ENCODE measurements at regions not wholly inside any gene's neighbourhood (a gene's known extent, or its start where the extent isn't known, plus 50 kb on each side); places are given as distances from the start of the nearest gene placed in this dataset.

GRCh38 chr10:83166344-83166743 is 973.0 kb upstream of the GHITM start:
- no peak for DNase-seq

GRCh38 chr10:83167081-83167480 is 972.2 kb upstream of the GHITM start:
- DNase-seq: no peak

GRCh38 chr10:83176901-83177300 is 962.4 kb upstream of the GHITM start:
- DNase-seq: no peak

GRCh38 chr10:83178526-83178925 is 960.8 kb upstream of the GHITM start:
- DNase-seq: no peak

- DNase-seq: no peak
These were observed 959.9 kb upstream of the GHITM start for GRCh38 chr10:83179371-83179770.

- no peak for DNase-seq
These were observed 957.2 kb upstream of the GHITM start for GRCh38 chr10:83182076-83182475.

GRCh38 chr10:83184641-83185040 is 954.7 kb upstream of the GHITM start:
- no peak for DNase-seq

- DNase-seq: no peak
These were observed 948.7 kb upstream of the GHITM start for GRCh38 chr10:83190614-83191013.

- no peak for DNase-seq
These were observed 946.3 kb upstream of the GHITM start for GRCh38 chr10:83193026-83193425.

GRCh38 chr10:83195021-83195420 is 944.3 kb upstream of the GHITM start:
- no peak for DNase-seq

GRCh38 chr10:83199374-83199773 is 939.9 kb upstream of the GHITM start:
- DNase-seq: no peak

- no peak for DNase-seq
These were observed 933.4 kb upstream of the GHITM start for GRCh38 chr10:83205861-83206260.

GRCh38 chr10:83212632-83213334 is 926.5 kb upstream of the GHITM start:
- no peak for DNase-seq

- no peak for DNase-seq
These were observed 925.2 kb upstream of the GHITM start for GRCh38 chr10:83214136-83214535.

GRCh38 chr10:83218205-83218604 is 921.1 kb upstream of the GHITM start:
- no peak for DNase-seq

- no peak for DNase-seq
These were observed 917.0 kb upstream of the GHITM start for GRCh38 chr10:83222300-83222699.

- no peak for DNase-seq
These were observed 916.2 kb upstream of the GHITM start for GRCh38 chr10:83222832-83223742.

GRCh38 chr10:83225781-83226180 is 913.5 kb upstream of the GHITM start:
- no peak for DNase-seq

GRCh38 chr10:83229991-83230390 is 909.3 kb upstream of the GHITM start:
- DNase-seq: no peak

GRCh38 chr10:83233691-83234090 is 905.6 kb upstream of the GHITM start:
- no peak for DNase-seq

GRCh38 chr10:83248106-83248631 is 891.1 kb upstream of the GHITM start:
- no peak for DNase-seq

GRCh38 chr10:83250396-83250795 is 888.9 kb upstream of the GHITM start:
- no peak for DNase-seq

- DNase-seq: no peak
These were observed 887.1 kb upstream of the GHITM start for GRCh38 chr10:83252169-83252568.

- no peak for DNase-seq
These were observed 886.7 kb upstream of the GHITM start for GRCh38 chr10:83252596-83252995.

Measured in SHP77 treated with DMSO at 0.1 percent for 48 hours (cell line).